ENCODE measurements at regions not wholly inside any gene's neighbourhood (a gene's known extent, or its start where the extent isn't known, plus 50 kb on each side); places are given as distances from the start of the nearest gene placed in this dataset.
"Not testable (repeated sequence)": the region's sequence is repeated elsewhere in the genome, so short reads cannot be mapped to it uniquely, and the experiment has no call there.

DNA sequence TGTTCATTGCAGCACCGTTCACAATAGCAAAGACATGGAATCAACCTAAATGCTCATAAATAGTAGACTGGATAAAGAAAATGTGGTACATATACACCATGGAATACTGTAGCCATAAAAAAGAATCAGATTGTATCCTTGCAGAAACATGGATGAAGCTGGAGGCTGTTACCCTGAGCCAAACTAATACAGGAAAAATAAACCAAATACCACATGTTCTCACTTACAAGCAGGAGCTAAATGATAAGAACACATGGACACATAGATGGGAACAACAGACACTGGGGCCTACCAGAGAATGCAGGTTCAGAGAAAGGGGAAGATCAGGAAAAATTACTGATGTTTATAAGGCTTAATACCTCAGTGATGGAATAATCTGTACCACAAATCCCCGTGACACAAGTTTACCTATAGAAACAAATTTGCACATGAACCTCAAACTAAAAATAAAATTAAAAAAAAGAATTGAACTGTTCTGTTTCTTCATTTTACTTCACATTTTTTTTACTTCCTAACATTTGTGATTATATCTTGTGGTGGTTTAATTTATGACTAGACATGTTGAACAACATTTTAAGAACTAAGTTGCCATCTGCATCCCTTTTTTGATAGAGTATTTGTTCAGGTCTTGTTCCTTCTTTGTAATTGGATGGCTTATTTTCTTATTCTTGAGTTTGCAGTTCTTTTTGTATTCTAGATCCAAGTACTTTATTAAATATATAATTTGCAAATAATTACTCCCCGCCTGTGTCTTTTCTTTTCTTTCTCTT lies 835.2 kb downstream of the FSCB start:
- DNase-seq, result no peak

DNA sequence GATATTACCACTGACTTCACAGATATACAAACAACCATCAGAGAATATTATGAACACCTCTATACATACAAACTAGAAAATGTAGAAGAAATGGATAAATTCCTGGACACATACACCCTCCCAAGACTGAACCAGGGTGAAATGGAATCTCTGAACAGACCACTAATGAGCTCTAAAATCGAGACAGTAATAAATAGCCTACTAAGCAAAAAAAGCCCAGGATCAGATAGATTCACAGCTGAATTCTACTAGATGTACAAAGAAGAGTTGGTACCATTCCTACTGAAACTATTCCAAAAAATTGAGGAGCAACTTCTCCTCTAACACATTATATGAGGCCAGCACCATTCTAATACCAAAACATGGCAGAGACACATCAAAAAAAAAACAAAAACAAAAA lies 837.7 kb downstream of the FSCB start:
- no peak for DNase-seq

DNA sequence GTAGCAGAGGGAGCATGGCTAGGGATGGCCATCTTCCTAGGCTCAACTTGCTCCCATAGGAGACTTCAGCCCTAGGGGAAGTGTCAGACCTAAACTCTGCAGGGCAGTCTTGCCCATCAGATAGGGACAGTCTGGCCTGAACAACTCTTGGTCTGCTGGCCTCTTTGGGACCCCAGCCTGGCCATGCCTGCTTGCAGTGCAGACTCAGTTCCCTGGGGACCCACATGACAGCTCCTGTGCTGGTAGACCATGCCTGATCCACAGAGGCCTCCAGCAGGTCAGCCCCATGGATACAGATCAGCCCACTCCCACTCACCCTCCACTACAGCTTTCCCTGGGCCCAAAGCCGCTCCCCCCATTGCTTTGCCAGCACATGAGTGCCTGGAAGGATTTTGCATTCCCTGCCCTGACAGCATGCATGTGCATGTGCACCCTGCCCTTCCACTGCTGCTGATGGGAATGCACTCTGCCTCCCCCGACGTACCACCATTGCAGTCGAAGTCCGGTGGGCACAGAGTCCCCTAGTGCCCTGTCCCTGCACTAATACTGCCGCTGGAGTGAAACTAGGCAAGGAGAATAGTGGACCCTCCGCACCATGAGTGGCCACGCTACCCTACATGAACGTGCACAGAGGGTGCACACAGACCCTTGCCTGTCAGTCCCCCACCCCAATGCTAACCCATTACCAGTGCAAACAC lies 841.4 kb downstream of the FSCB start:
- DNase-seq, result no peak

DNA sequence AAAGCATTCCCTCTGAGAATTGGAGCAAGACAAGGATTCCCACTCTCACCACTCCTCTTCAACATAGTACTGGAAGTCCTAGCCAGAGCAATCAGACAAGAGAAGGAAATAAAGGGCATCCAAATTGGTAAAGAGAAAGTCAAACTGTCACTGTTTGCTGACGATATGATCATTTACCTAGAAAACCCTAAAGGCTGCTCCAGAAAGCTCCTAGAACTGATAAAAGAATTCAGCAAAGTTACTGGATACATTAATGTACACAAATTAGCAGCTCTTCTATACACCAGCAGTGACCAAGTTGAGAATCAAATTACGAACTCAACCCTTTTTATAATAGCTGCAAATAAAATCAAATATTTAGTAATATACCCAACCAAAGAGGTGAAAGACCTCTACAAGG lies 851.9 kb downstream of the FSCB start:
- not testable (repeated sequence) for DNase-seq

DNA sequence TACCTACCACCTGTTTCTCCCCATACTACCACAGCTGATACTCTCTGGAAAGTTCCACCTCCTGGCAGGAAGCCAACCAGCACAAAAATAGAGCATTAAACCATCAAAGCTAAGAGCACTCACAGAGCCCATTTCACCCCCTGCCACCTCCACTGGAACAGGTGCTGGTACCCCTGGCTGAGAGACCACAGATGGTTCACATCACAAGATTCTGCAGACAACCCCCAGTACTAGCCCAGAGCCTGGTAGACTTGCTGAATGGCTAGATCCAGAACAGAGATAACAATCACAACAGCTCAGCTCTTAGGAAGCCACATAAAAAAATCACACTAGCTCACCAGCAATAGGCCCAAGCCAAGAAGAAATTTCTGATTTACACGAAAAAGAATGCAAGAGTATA lies 855.2 kb downstream of the FSCB start:
- DNase-seq, result no peak

DNA sequence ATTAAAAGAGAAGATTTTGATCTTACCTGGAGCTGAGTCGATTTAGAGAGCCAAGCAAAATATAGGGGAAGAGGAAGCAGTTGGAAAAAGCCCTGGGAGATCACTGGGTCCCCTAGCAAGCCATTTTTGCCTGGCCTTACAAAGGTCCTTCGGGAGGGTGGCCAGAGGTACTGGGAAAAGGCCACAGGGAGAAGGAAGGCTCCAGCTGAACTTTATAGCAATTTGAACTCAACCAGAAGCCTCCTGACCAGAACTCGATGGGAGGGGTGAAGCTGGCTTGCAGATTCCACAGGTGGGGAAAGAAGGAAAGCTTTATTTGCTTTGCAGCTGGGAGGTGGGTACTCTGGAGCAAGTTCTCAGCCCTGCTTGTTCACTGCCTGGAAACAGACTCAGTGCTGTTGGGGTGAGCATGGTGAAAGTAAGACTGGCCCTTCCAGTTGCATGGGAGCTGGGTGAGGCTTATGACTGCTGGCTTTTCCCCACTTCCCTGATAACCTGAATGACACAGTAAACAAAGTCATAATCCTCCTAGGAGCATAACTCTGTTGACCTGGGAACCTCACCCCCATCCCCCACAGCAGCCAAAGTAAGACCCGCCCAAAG lies 855.8 kb downstream of the FSCB start:
- DNase-seq, result no peak

DNA sequence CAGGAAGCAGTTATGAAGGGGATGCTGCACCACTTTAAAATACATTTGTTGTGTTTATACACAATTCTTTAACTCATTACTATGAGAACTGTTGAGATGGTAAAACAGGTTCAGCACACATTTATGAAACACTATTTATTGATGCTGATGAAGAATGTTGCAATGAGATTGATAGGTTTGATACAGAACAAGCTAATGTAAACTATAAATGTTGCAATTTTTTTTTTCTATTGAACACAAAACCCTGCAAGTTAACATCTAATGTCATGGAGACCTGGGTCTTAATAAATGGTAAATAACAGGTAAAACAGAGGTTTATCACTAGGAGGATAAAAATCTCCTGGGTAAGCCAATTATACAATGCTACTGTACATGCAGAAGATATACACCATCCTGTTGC lies 857.6 kb downstream of the FSCB start:
- DNase-seq, result no peak

DNA sequence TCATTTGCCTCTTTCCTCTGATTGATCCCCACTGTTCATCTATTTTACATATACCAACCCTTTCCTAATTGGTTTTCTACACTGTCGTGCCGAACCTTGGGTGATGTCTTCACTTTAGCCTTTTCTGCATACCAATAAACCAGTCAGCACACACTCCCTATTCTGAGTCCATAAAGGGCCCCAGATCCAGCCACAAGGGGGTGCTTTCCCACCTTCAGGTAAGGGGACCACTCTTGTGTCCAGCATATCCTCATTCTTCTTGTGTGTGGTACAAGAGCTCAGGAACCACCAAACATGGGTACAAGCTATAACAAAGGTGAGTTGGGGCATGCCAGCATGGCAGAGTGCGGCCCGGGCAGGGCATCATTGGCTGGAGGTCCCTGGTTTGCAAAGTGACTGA lies 859.8 kb downstream of the FSCB start:
- DNase-seq, result no peak

DNA sequence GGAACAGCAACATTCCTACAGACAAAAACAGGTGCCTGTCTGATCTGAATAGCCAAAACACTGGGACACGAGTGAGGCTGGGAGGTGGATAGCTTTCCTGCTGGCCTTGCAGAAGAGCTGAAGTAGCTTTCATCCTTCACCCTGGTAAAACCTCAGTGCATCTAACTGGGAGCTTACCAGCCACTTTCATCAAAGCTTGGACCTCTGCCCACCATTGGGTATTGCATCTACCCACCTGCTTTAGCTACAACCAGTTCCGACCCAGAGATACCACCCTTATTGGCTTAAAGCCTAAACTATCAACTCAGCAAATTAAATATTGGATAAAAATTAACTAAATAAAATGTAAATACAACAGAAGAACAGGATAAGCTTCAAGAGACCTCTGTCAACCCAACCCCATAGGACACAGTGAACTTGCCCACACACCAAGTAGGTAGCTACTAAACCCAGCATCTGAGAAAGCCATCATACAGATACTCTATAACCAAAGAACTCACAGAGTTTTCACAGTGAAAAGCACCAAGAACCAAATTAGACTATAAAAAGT lies 866.3 kb downstream of the FSCB start:
- no peak for DNase-seq

DNA sequence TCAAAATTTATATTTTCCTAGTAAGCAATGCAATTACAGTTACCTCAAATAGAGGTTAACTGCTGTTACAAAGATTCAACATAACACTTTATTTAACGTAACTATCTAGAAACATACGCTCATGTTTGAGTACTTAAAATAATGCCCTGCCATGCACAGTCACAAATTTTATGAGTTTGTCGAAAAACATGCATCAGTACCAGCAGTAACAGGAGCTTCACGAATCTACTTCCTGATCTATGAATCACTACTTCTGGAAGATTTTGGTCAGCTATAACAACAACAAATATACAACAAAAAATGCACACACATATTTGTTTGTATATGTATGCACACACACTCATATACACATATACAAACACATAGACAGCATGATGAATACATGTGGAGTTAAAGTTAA lies 881.8 kb downstream of the FSCB start:
- no peak for DNase-seq

DNA sequence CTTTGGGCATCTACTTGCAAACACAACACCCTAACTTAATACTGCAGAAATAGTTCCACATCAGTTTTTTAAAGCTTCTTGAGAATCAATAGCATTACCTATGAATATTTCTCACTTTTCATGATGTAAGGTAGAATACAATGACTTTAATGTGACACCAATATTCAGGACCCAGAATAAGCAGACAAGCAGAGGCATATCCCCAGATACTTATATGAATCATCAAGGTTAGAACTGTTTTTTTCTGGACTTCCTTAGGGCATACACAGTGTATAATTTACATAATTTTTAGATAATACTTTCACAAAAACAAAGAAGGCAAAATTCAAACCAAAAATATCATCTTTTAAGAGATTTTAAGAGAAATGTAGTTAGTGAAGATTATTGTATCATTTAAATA lies 885.8 kb downstream of the FSCB start:
- DNase-seq, result no peak

DNA sequence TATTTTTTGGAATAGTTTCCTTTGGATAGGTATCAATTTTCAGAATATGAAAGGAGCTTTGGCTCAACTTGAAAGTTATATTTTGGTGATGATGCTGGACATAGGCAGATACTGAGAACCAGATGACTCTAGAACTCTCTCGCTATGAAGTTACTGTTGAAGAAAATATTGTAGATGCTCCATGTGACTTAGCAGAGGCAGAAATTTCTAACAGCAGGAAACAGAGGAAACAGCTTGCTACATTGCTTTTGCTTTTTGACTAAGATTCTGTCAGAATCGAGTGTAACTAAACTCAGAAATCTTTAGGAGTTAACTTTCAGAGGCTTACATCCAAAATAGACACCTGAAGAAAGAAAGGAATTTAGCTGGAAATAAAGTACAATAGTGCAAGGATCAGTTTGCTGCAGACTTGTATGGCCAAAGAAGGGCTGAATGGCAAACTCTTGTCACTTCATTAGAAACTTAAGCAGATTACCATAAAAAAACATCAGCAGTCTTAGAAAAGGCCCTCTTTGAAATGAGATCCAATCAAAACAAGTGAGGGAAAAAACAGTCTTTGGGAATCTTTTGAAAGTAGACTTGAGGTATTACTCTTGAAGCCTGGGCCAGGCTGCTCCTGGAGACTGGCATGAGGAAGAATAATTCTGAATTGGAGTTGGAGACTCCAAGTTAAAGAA lies 911.8 kb downstream of the FSCB start:
- no peak for DNase-seq

DNA sequence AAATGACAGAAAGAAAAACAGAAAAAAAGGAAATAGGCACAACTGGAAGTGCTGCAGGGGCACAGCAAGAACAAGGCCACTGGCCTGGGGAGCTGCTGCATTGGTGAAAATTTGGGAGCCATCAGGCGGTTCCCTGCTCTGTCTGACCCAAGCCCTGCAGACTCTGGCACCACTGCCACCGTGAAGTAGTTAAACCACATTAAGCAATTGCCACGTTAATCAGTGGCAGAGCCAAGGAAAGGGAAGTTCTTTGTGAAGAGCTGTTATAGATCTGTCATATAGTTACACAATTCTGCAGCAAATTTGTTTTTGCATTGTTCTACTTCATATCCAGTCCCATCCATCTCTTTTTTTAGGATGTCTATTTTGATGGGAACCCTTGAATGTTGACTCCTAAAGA lies 915.3 kb downstream of the FSCB start:
- no peak for DNase-seq

DNA sequence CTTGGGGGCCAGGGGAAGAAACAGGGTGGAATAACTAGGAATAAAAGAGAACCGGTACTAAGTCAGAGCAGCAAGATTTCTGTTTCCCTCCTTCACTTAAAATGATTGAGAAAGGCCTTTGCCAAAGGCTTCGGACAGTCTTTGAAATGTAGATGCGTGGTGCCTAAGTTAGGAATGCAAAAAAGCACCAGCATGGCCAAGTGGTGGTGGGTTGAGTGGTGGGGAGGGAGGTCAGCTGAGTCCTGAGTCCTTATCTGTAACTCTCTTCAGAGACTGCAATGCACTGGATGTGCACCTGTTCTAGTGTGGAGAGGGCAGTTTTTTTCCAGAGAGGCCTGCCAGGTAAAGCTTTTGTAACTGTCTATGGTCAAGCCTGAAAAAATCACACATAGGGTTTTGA lies 919.9 kb downstream of the FSCB start:
- DNase-seq, result no peak

DNA sequence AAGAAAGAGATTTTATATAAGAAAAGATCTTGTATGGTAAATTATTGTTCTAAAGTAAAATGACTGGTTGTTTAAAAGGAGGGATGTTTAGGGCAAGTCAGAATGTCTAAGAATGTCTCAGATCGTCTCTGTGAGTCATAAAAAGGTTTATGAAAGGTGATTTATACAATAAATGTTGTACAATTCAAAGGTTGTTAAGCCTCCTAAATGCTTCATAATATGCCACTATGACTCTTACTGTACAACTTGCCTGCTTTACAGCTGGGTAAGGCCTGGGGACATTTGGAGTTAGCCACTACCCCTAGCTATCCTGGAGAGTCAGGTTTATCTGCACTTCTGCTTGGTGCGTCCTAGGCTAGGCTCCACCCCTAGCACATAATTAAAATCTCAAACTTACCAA lies 927.4 kb downstream of the FSCB start:
- no peak for DNase-seq

DNA sequence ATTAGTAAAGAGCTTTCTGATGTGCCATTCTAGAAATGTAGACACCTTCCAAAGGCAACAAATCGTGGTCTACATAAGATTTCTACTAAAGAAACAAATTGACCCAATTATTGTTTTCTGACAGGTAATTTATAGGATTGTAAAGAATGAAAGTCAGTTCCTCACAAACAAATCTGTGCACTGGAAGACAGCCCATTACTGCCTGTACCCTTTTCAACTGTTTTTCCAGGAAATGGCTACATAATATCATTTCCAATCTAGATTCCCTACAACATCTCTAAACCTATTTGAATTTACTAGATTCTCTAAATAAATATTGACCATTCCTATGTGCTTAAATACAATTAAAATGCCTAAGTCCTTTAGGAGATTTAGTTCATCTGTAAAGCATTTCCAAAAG lies 939.1 kb downstream of the FSCB start:
- no peak for DNase-seq

DNA sequence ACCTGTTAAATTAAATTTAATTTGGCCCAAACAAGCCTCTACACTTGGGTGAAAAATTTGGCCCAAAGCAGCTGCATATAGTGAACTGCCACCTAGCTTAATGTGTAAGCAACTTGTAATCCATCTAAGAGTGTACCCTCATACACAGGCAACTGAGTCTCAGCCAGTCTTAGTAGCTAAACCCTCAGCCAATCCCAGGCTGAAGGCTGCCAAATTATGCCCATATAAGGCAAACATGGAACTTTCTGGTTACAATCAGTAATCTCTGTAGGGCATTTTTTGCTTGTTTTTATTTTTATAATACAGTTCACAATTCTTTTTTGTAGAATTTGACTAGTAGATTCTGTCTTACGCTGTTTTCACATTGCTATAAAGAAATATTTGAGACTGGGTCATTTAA lies 958.7 kb downstream of the FSCB start:
- no peak for DNase-seq

DNA sequence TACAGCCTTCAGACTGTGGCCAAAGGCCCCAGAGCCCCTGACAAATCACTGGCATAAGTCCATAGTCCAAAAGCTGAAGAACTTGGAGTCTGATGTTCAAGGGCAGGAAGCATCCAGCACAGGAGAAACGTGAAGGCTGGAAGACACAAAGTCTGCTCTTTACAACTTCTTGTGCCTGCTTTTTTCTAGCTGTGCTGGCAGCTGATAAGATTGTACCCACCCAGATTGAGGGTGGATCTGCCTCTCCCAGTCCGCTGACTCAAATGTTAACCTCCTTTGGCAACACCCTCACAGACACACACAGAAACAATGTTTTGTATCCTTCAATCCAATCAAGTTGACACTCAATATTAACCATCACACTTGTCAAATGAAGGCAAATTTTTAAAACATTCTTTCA lies 959.5 kb downstream of the FSCB start:
- DNase-seq, result not testable (repeated sequence)

DNA sequence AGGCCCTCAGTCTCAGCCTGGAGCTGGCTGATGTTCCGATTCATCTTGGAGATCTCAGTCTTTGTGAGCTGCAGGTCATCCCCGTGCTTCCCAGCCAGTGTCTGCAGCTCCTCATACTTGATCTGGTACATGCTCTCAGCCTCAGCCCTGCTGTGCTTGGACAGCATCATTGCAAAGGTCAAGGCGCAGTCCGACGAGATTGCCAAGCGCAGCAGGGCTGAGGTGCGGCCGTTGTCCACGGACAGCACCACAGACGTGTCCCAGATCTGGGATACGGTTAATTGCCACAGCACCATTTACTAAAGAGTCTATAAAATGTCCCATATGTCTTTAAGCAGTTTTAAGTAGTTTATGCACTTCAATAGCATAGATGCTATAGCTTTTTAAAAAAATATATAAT lies 965.7 kb downstream of the FSCB start:
- no peak for DNase-seq

DNA sequence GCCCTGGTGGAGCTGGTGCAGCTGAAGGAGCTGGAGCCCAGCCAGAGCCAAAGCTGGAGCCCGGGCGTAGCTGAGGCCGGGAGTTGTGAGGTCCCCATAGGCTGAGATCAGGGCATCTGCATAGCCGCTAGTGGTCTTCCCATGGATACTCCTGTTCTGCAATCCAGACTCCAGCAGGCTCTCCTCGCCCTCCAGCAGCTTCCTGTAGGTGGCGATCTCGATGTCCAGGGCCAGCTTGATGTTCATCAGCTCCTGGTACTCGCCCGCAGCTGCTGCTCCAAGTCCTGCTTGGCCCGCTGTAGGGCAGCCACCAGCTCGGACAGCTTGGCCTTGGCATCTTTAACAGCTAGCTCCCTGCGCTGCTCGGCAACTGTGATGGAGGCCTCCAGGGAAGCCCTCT lies 966.1 kb downstream of the FSCB start:
- no peak for DNase-seq

DNA sequence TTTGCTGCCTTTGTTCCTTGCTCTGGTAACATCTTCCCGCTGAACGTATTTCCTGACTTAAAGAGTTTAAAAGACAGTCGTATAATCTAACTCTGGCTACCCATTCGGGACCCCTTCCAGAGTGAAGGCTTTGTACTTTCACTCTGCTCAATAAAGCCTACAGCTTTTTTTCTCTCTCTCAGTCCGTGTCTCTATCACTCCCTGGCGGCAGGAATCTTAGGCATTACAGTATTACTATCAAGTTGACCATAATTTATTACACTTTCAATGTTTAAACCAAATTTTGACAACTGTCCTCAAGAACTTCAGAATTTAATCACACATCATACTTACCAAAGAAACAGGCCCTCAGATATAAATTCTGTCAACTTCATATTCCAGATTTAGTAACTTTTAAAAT lies 967.9 kb downstream of the FSCB start:
- DNase-seq, result no peak

DNA sequence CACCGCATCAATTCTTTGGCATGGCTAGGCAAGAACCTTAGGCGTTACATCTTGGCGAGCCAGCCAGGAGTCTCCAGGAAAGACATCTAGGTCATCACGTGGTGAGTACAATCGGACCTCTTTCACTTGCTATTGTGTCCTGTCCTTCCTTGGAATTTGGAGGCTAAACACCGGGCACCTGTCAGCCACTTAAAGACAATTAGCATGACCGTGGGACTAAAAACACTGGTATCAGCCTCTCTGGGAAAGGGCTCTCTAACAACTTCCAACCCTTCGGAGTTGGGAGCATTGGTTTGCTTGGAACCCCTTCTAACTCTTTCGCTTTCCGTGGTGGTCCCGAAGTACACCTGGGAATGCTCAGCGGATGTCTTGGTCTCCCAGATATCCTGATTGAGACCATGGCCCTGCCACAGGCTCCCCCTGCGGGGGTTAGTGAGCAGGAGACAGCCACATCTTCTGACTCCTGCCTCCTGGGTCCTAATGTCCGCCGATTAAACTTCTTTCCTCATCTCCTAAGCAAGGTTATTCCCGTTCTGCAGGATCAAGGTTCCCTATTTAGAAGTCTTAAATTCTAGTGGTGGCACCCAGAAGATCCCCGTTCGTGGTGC lies 971.7 kb downstream of the FSCB start:
- DNase-seq, result no peak

DNA sequence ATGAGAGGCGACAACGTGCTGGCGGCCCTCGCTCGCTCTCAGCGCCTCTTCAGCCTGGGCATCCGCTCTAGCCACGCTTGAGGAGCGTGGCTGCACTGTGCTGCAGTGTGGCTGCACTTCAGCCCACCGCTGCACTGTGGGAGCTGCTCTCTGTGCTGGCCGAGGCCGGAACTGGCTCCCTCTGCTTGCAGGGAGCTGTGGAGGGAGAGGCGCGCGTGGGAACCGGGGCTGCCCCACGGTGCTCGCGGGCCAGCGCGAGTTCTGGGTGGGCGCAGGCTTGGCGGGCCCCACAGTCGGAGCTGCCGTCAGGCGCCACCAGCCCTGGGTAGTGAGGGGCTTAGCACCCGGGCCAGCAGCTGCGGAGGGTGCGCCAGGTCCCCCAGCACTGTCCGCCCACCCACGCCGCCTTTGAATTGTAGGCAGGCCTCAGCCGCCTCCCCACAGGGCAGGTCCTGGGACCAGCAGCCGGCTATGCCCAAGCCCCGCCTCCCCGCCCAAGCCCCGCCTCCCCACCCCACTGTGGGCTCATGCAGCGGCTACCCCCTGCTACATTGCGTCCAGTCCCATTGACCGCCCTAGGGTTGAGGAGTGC lies 974.2 kb downstream of the FSCB start:
- no peak for DNase-seq
